A673 (cell line): ENCODE measurements at regions not wholly inside any gene's neighbourhood (a gene's known extent, or its start where the extent isn't known, plus 50 kb on each side); places are given as distances from the start of the nearest gene placed in this dataset.

Source experiments
- BruUV-seq: library from RNA; stranded (reverse); fragments of 400-500 nt; replicated peaks from 2 replicates; lab custom pipeline; 2021; lab: Mats Ljungman, UMichigan
- CTCF ChIA-PET: fragments of 300-600 bp; sonication (Branson Sonifier 250); formaldehyde crosslinking; loops from one replicate; lab custom pipeline; 2022; ENCODE audit warnings: antibody characterized with exemption; lab: Charles Lee
- POLR2A ChIA-PET: fragments of 300-600 bp; sonication (Branson Sonifier 250); formaldehyde crosslinking; loops from one replicate; lab custom pipeline; 2022; ENCODE audit warnings: antibody characterized with exemption; ENCODE audit not compliant: low non-redundant PET; lab: Charles Lee
- DNase-seq: peaks from one replicate; pipeline ENCODE4 v3.0.0-alpha.2; 2015; ENCODE audit warnings: low spot score
- H3K27ac ChIP-seq: fragments of 200-600 bp; sonication (generic); 2 replicates; pipeline ENCODE4 v1.5.1; 2016; ENCODE audit warnings: mixed run types, low read depth, mild to moderate bottlenecking, mixed read lengths, antibody characterized with exemption, low read length; ENCODE audit not compliant: poor library complexity, severe bottlenecking
- H3K27me3 ChIP-seq: fragments of 200-600 bp; sonication (generic); replicated peaks from 2 replicates; pipeline ENCODE4 v1.6.1; 2017; ENCODE audit warnings: mixed run types, low read depth, mild to moderate bottlenecking, mixed read lengths, antibody characterized with exemption, low read length; ENCODE audit not compliant: insufficient read depth, poor library complexity
- H3K36me3 ChIP-seq: fragments of 200-600 bp; sonication (generic); 2 replicates; pipeline ENCODE4 v1.6.1; 2016; ENCODE audit warnings: mixed run types, mild to moderate bottlenecking, mixed read lengths, antibody characterized with exemption, low read length; ENCODE audit not compliant: insufficient read depth, poor library complexity, severe bottlenecking
- H3K4me1 ChIP-seq: fragments of 200-600 bp; sonication (generic); 2 replicates; pipeline ENCODE4 v1.6.1; 2017; ENCODE audit warnings: mixed run types, mild to moderate bottlenecking, mixed read lengths, antibody characterized with exemption, low read length; ENCODE audit not compliant: insufficient read depth, poor library complexity, severe bottlenecking
- H3K4me3 ChIP-seq: fragments of 200-600 bp; sonication (generic); 2 replicates; pipeline ENCODE4 v1.5.1; 2016; ENCODE audit warnings: low read depth, mixed run types, mild to moderate bottlenecking, mixed read lengths, low read length; ENCODE audit not compliant: poor library complexity, severe bottlenecking
- H3K9me3 ChIP-seq: fragments of 200-600 bp; sonication (generic); 2 replicates; pipeline ENCODE4 v1.6.1; 2016; ENCODE audit warnings: mixed run types, low read depth, mild to moderate bottlenecking, mixed read lengths, antibody characterized with exemption, low read length; ENCODE audit not compliant: poor library complexity, severe bottlenecking
- CTCF ChIP-seq: fragments of 300-800, 200-600 bp; sonication (generic); conservative IDR thresholded peaks from 2 replicates; pipeline ENCODE4 v1.5.1; 2017; ENCODE audit warnings: low read depth, mild to moderate bottlenecking, antibody characterized with exemption, low read length, moderate library complexity, mixed read lengths
- EZH2 ChIP-seq: fragments of 200-600 bp; sonication (generic); IDR thresholded peaks from 2 replicates; pipeline ENCODE4 v1.6.1; 2017; ENCODE audit warnings: borderline replicate concordance, low read depth, mild to moderate bottlenecking, mixed read lengths, antibody characterized with exemption, low read length; ENCODE audit not compliant: poor library complexity, severe bottlenecking
- intact Hi-C: fragments of 100-400 bp; cut with micrococcal nuclease; formaldehyde crosslinking; loops from one replicate; pipeline ENCODE4 v1.10.0; 2022; ENCODE audit not compliant: unreplicated experiment

GRCh38 chr20:22352019-22352418, 232.4 kb downstream of the FOXA2 start:
- Histone ChIP-seq H3K4me1 (no peaks in the 10 kb centered on the region), H3K9me3 (no peaks in the 10 kb centered on the region), H3K4me3 (no peak overlapping the region), H3K36me3 (no peaks in the 10 kb centered on the region), H3K27me3 (peaks cover 21% of the 10 kb centered on the region), H3K27ac (no peak overlapping the region)
- intact Hi-C loops: no loop called here
- no TSS peak for BruUV-seq
- DNase-seq: no peak
- TF ChIP-seq CTCF (no peak), EZH2 (no peak)
- ChIA-PET POLR2A (no interaction called here), CTCF (no interaction called here)

DNA sequence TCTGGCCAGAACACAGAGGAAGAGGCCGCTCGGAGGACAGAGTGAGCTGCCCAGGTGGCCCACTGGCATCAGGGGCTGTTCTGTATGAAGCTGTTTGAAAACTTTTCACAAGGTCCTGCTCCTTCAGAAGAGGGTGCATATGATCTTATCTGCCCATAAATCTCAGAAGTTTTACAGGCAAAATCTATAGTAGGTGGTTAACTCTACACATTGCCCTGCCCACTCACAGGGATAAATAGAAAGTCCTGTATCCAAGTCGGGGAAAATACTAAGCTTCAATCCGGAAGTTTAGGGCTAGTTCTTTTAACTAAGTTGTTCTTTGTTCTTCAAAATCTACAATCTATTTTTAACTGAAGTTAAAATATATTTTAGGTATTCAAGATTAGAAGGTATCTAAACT, 233.7 kb downstream of the FOXA2 start:
- Histone ChIP-seq H3K4me1 (no peaks in the 10 kb centered on the region), H3K36me3 (no peaks in the 10 kb centered on the region), H3K27me3 (peaks cover 27% of the 10 kb centered on the region), H3K27ac (no peak overlapping the region), H3K9me3 (no peaks in the 10 kb centered on the region), H3K4me3 (no peak overlapping the region)
- intact Hi-C loops: no loop called here
- no TSS peak for BruUV-seq
- ChIA-PET CTCF (no interaction called here), POLR2A (no interaction called here)
- DNase-seq: no peak
- TF ChIP-seq EZH2: no peak
- no peak for TF ChIP-seq CTCF

GRCh38 chr20:22348010-22348409, 236.4 kb downstream of the FOXA2 start:
- CTCF ChIA-PET: no interaction called here
- Histone ChIP-seq H3K27me3 (peaks cover 27% of the 10 kb centered on the region), H3K27ac (no peak overlapping the region), H3K4me3 (no peak overlapping the region), H3K36me3 (no peaks in the 10 kb centered on the region), H3K4me1 (no peaks in the 10 kb centered on the region), H3K9me3 (no peaks in the 10 kb centered on the region)
- no peak for DNase-seq
- no TSS peak for BruUV-seq
- intact Hi-C loops: no loop called here
- POLR2A ChIA-PET: no interaction called here
- TF ChIP-seq EZH2 (no peak), CTCF (no peak)
